H9 (cell line): ENCODE measurements at regions not wholly inside any gene's neighbourhood (a gene's known extent, or its start where the extent isn't known, plus 50 kb on each side); places are given as distances from the start of the nearest gene placed in this dataset.
A peak's percentile ranks its signal among the peaks of the same experiment; 100 is the strongest.

Experiments
- DNase-seq: peaks from one replicate; pipeline ENCODE4 v3.0.0-alpha.2; 2017
- H2AFZ ChIP-seq: one replicate; pipeline ENCODE4 v1.6.1; 2013; ENCODE audit warnings: mild to moderate bottlenecking, low read length, control low read depth, moderate library complexity
- H2AK5ac ChIP-seq: 2 replicates; pipeline ENCODE4 v1.6.1; 2013; ENCODE audit warnings: low read length, control low read depth, mixed read lengths; ENCODE audit not compliant: insufficient read length
- H2BK120ac ChIP-seq: one replicate; pipeline ENCODE4 v1.6.1; 2013; ENCODE audit warnings: low read depth, mild to moderate bottlenecking, low read length, control low read depth, inconsistent platforms; ENCODE audit not compliant: poor library complexity, severe bottlenecking
- H2BK12ac ChIP-seq: 2 replicates; pipeline ENCODE4 v1.6.1; 2013; ENCODE audit warnings: low read length, control low read depth, mixed read lengths, low read depth; ENCODE audit not compliant: insufficient read length
- H2BK15ac ChIP-seq: 2 replicates; pipeline ENCODE4 v1.6.1; 2013; ENCODE audit warnings: low read depth, low read length, control low read depth
- H2BK20ac ChIP-seq: one replicate; pipeline ENCODE4 v1.6.1; 2013; ENCODE audit warnings: low read depth, mild to moderate bottlenecking, low read length, control low read depth, inconsistent platforms; ENCODE audit not compliant: poor library complexity, severe bottlenecking
- H2BK5ac ChIP-seq: 2 replicates; pipeline ENCODE4 v1.6.1; 2013; ENCODE audit warnings: low read length, control low read depth, mixed read lengths; ENCODE audit not compliant: insufficient read length
- H3K14ac ChIP-seq: 2 replicates; pipeline ENCODE4 v1.6.1; 2013; ENCODE audit warnings: low read length, control low read depth; ENCODE audit not compliant: insufficient read depth
- H3K18ac ChIP-seq: 2 replicates; pipeline ENCODE4 v1.6.1; 2013; ENCODE audit warnings: low read depth, mild to moderate bottlenecking, mixed read lengths, low read length, control low read depth; ENCODE audit not compliant: insufficient read length
- H3K23ac ChIP-seq: 2 replicates; pipeline ENCODE4 v1.6.1; 2013; ENCODE audit warnings: low read length, control low read depth, mixed read lengths, low read depth; ENCODE audit not compliant: insufficient read length
- H3K23me2 ChIP-seq: 2 replicates; pipeline ENCODE4 v1.6.1; 2013; ENCODE audit warnings: low read depth, mild to moderate bottlenecking, mixed read lengths, low read length, control low read depth; ENCODE audit not compliant: insufficient read length, poor library complexity, severe bottlenecking
- H3K27ac ChIP-seq: 2 replicates; pipeline ENCODE4 v1.5.1; 2013; ENCODE audit warnings: low read length, control low read depth, mixed read lengths, low read depth; ENCODE audit not compliant: insufficient read length
- H3K27me3 ChIP-seq: 2 replicates; pipeline ENCODE4 v1.6.1; 2013; ENCODE audit warnings: low read length, control low read depth, inconsistent platforms; ENCODE audit not compliant: insufficient read depth
- H3K4ac ChIP-seq: 2 replicates; pipeline ENCODE4 v1.6.1; 2013; ENCODE audit warnings: low read depth, mild to moderate bottlenecking, control low read depth, inconsistent platforms, low read length, moderate library complexity
- H3K4me1 ChIP-seq: 2 replicates; pipeline ENCODE4 v1.6.1; 2013; ENCODE audit warnings: low read length, control low read depth, inconsistent platforms; ENCODE audit not compliant: insufficient read depth
- H3K4me2 ChIP-seq: 2 replicates; pipeline ENCODE4 v1.6.1; 2013; ENCODE audit warnings: low read length, control low read depth, mixed read lengths; ENCODE audit not compliant: insufficient read length, insufficient read depth
- H3K56ac ChIP-seq: 2 replicates; pipeline ENCODE4 v1.6.1; 2013; ENCODE audit warnings: low read depth, mild to moderate bottlenecking, mixed read lengths, low read length, control low read depth; ENCODE audit not compliant: insufficient read length
- H3K79me1 ChIP-seq: 2 replicates; pipeline ENCODE4 v1.6.1; 2013; ENCODE audit warnings: low read depth, mild to moderate bottlenecking, moderate library complexity, low read length, control low read depth, inconsistent platforms; ENCODE audit not compliant: insufficient read depth, poor library complexity, severe bottlenecking
- H3K79me2 ChIP-seq: 2 replicates; pipeline ENCODE4 v1.6.1; 2013; ENCODE audit warnings: low read length, control low read depth, inconsistent platforms; ENCODE audit not compliant: insufficient read depth
- H3K9ac ChIP-seq: 2 replicates; pipeline ENCODE4 v1.6.1; 2013; ENCODE audit warnings: low read length, control low read depth, mixed read lengths; ENCODE audit not compliant: insufficient read length; ENCODE audit errors: extremely low read depth
- H3K9me3 ChIP-seq: one replicate; pipeline ENCODE4 v1.6.1; 2013; ENCODE audit warnings: low read depth, low read length, inconsistent platforms; ENCODE audit not compliant: control insufficient read depth
- H3T11ph ChIP-seq: one replicate; pipeline ENCODE4 v1.6.1; 2013; ENCODE audit warnings: mild to moderate bottlenecking, low read length, control low read depth, inconsistent platforms
- H4K20me1 ChIP-seq: one replicate; pipeline ENCODE4 v1.6.1; 2013; ENCODE audit not compliant: control insufficient read depth, insufficient read length, insufficient read depth
- H4K5ac ChIP-seq: 2 replicates; pipeline ENCODE4 v1.6.1; 2013; ENCODE audit warnings: low read depth, mild to moderate bottlenecking, mixed read lengths, low read length, control low read depth; ENCODE audit not compliant: insufficient read length
- H4K8ac ChIP-seq: replicated peaks from 2 replicates; pipeline ENCODE4 v1.6.1; 2013; ENCODE audit warnings: low read length, control low read depth, mixed read lengths, low read depth; ENCODE audit not compliant: insufficient read length
- H4K91ac ChIP-seq: 2 replicates; pipeline ENCODE4 v1.6.1; 2013; ENCODE audit warnings: low read depth, mild to moderate bottlenecking, moderate library complexity, mixed read lengths, low read length, control low read depth; ENCODE audit not compliant: insufficient read length
- H3K27ac Mint-ChIP-seq, 3 experiments: 2 replicates in 2 of 3; 3 replicates in 1 of 3; pipeline ENCODE4 v1.8.0; 2020 to 2021; ENCODE audit warnings: mixed read lengths in 3 of 3, mild to moderate bottlenecking in 1 of 3, moderate library complexity in 1 of 3
- H3K27me3 Mint-ChIP-seq: 2 replicates; pipeline ENCODE4 v1.8.0; 2021; ENCODE audit warnings: low read depth, mild to moderate bottlenecking, moderate library complexity, mixed read lengths
- H3K36me3 Mint-ChIP-seq, 3 experiments: 2 replicates in 2 of 3; 3 replicates in 1 of 3; pipeline ENCODE4 v1.8.0; 2020 to 2021; ENCODE audit warnings: low read depth in 3 of 3, mixed read lengths in 3 of 3; ENCODE audit not compliant: insufficient read depth in 1 of 3
- H3K4me1 Mint-ChIP-seq, 2 experiments: 2 replicates each; pipeline ENCODE4 v1.8.0; 2020; ENCODE audit warnings: mixed read lengths in 2 of 2
- H3K4me3 Mint-ChIP-seq, 2 experiments: 2 replicates in 1 of 2; 3 replicates in 1 of 2; pipeline ENCODE4 v1.8.0; 2020 to 2021; ENCODE audit warnings: mild to moderate bottlenecking in 2 of 2, mixed read lengths in 2 of 2, moderate library complexity in 1 of 2
- H3K9me3 Mint-ChIP-seq, 2 experiments: 2 replicates in 1 of 2; 3 replicates in 1 of 2; pipeline ENCODE4 v1.8.0; 2020; ENCODE audit warnings: mild to moderate bottlenecking in 2 of 2, mixed read lengths in 2 of 2, moderate library complexity in 1 of 2
- WGBS: extraction: QIAGEN DNeasy Blood & Tissue Kit; methylation state at CpG from one replicate; pipeline ENCODE4 v1.1.7; 2013; ENCODE audit warnings: missing lambda C conversion rate, low lambda C conversion rate, mixed read lengths; ENCODE audit not compliant: insufficient read length; ENCODE audit errors: extremely low coverage; 5-methylcytosine and 5-hydroxymethylcytosine counted together
- TF ChIP-seq, protein P1 (sequence below): fragments of 200-600 bp; sonication (generic); conservative IDR thresholded peaks from 3 replicates; pipeline ENCODE4 v1.8.0; 2021; ENCODE audit warnings: antibody characterized with exemption, mild to moderate bottlenecking

DNA sequence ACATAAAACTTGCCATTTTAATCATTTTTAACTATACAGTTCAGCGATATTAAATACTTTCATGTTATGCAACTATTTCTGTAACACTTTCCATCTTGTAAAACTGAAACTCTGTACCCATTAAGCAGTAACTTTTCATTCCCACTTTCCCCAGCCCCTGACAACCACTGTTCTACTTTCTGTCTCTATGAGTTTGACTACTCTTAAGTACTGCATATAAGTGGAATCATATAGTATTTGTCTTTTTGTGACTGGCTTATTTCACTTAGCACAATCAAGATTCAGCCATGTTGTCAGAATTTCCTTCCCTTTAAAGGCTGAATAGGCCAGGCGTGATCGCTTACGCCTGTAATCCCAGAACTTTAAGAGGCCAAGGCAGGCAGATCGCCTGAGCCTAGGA is 56.2 kb downstream of the ARHGAP35 start:
- peaks cover 5% of the 10 kb centered on the region for H3K4me1 ChIP-seq
- Mint-ChIP-seq H3K27ac (peak overlapping the region in 1 of 3 experiments; percentile 39; a peak in 2 of 7 replicates), H3K36me3 (peaks cover 28 to 37% (median 36%) of the 10 kb centered on the region in 3 experiments; a peak in 6 of 7 replicates), H3K4me3 (no peak overlapping the region), H3K4me1 (peaks cover 19 to 23% of the 10 kb centered on the region in 2 experiments), H3K27me3 (no peaks in the 10 kb centered on the region), H3K9me3 (no peaks in the 10 kb centered on the region)
- H3T11ph ChIP-seq, result no peak overlapping the region
- no peak overlapping the region for H3K56ac ChIP-seq
- no peaks in the 10 kb centered on the region for H3K27me3 ChIP-seq
- H3K23ac ChIP-seq, result no peak overlapping the region
- no peak overlapping the region for H3K9ac ChIP-seq
- no peak overlapping the region for H4K5ac ChIP-seq
- H2BK5ac ChIP-seq, result no peak overlapping the region
- H2BK15ac ChIP-seq, result no peak overlapping the region
- H2AFZ ChIP-seq, result no peak overlapping the region
- no peak overlapping the region for H4K8ac ChIP-seq
- no peak overlapping the region for H2BK20ac ChIP-seq
- no peak overlapping the region for H3K27ac ChIP-seq
- H3K79me2 ChIP-seq, result peaks cover 10% of the 10 kb centered on the region; the same call in 1 of the 2 replicates
- H3K23me2 ChIP-seq, result no peaks in the 10 kb centered on the region
- no peaks in the 10 kb centered on the region for H4K20me1 ChIP-seq
- H3K18ac ChIP-seq, result no peak overlapping the region
- H4K91ac ChIP-seq, result no peak overlapping the region
- H3K79me1 ChIP-seq, result peaks cover 3% of the 10 kb centered on the region
- no peak for DNase-seq
- no peak overlapping the region for H3K4me2 ChIP-seq
- H3K4ac ChIP-seq, result no peak overlapping the region
- WGBS, result no CpG with 5 or more reads among the region's 5 CpGs
- no peak overlapping the region for H3K14ac ChIP-seq
- no peak overlapping the region for H2AK5ac ChIP-seq
- TF ChIP-seq, protein P1, sequence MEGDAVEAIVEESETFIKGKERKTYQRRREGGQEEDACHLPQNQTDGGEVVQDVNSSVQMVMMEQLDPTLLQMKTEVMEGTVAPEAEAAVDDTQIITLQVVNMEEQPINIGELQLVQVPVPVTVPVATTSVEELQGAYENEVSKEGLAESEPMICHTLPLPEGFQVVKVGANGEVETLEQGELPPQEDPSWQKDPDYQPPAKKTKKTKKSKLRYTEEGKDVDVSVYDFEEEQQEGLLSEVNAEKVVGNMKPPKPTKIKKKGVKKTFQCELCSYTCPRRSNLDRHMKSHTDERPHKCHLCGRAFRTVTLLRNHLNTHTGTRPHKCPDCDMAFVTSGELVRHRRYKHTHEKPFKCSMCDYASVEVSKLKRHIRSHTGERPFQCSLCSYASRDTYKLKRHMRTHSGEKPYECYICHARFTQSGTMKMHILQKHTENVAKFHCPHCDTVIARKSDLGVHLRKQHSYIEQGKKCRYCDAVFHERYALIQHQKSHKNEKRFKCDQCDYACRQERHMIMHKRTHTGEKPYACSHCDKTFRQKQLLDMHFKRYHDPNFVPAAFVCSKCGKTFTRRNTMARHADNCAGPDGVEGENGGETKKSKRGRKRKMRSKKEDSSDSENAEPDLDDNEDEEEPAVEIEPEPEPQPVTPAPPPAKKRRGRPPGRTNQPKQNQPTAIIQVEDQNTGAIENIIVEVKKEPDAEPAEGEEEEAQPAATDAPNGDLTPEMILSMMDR, result no peak
- no peak overlapping the region for H2BK12ac ChIP-seq
- no peaks in the 10 kb centered on the region for H3K9me3 ChIP-seq
- H2BK120ac ChIP-seq, result no peak overlapping the region
